ENCODE measurements at regions not wholly inside any gene's neighbourhood (a gene's known extent, or its start where the extent isn't known, plus 50 kb on each side); places are given as distances from the start of the nearest gene placed in this dataset.

GRCh38 chr4:132334081-132334480, 815.0 kb upstream of the PCDH10 start:
- Histone ChIP-seq H3K27me3 (ENCODE audit: insufficient read depth, low read length) (no peaks in the 10 kb centered on the region), H3K9me3 (ENCODE audit: control insufficient read depth, low read depth, low read length) (no peaks in the 10 kb centered on the region), H4K5ac (ENCODE audit: insufficient read length, low read depth, low read length) (no peak overlapping the region), H3K23ac (ENCODE audit: insufficient read length, low read depth, low read length) (no peak overlapping the region), H2AK5ac (ENCODE audit: insufficient read length, low read length) (no peak overlapping the region), H2AFZ (ENCODE audit: low read length) (no peak overlapping the region), H2BK20ac (ENCODE audit: low read depth, low read length, poor library complexity, severe bottlenecking) (no peak overlapping the region), H3K4ac (ENCODE audit: low read depth, low read length) (no peak overlapping the region), H3K14ac (ENCODE audit: insufficient read depth, low read length) (no peak overlapping the region), H3K79me2 (ENCODE audit: insufficient read depth, low read length) (no peaks in the 10 kb centered on the region), H2BK12ac (ENCODE audit: insufficient read length, low read depth, low read length) (no peak overlapping the region), H4K91ac (ENCODE audit: insufficient read length, low read depth, low read length) (no peak overlapping the region), H3T11ph (ENCODE audit: low read length) (no peak overlapping the region), H3K79me1 (ENCODE audit: insufficient read depth, low read depth, low read length, poor library complexity, severe bottlenecking) (no peaks in the 10 kb centered on the region), H3K18ac (ENCODE audit: insufficient read length, low read depth, low read length) (no peak overlapping the region), H2BK15ac (ENCODE audit: low read depth, low read length) (no peak overlapping the region), H2BK5ac (ENCODE audit: insufficient read length, low read length) (no peak overlapping the region), H3K4me2 (ENCODE audit: insufficient read depth, insufficient read length, low read length) (no peak overlapping the region), H3K9ac (ENCODE audit: extremely low read depth, insufficient read length, low read length) (no peak overlapping the region), H3K4me1 (ENCODE audit: insufficient read depth, low read length) (no peaks in the 10 kb centered on the region), H4K20me1 (ENCODE audit: control insufficient read depth, insufficient read depth, insufficient read length) (no peaks in the 10 kb centered on the region), H3K27ac (ENCODE audit: insufficient read length, low read depth, low read length) (no peak overlapping the region), H4K8ac (replicated peaks; ENCODE audit: insufficient read length, low read depth, low read length) (no peak overlapping the region), H3K23me2 (ENCODE audit: insufficient read length, low read depth, low read length, poor library complexity, severe bottlenecking) (no peaks in the 10 kb centered on the region), H3K56ac (ENCODE audit: insufficient read length, low read depth, low read length) (no peak overlapping the region), H2BK120ac (ENCODE audit: low read depth, low read length, poor library complexity, severe bottlenecking) (no peak overlapping the region)
- TF ChIP-seq CTCF (conservative IDR thresholded peaks at IDR 0.05) = no peak
- no peak for DNase-seq
- Mint-ChIP-seq H3K4me1 (peaks cover 2% of the 10 kb centered on the region in 2 experiments; a peak in 3 of 4 replicates), H3K36me3 (ENCODE audit: insufficient read depth in 1 of 3, low read depth in 3 of 3) (peaks cover 0 to 11% (median 5%) of the 10 kb centered on the region in 3 experiments; a peak in 5 of 7 replicates), H3K9me3 (peaks cover 0 to 5% of the 10 kb centered on the region in 2 experiments; a peak in 4 of 5 replicates), H3K27ac (no peak overlapping the region), H3K27me3 (ENCODE audit: low read depth) (no peaks in the 10 kb centered on the region), H3K4me3 (no peak overlapping the region)
- no CpG with 5 or more reads among the region's 3 CpGs for WGBS (ENCODE audit: extremely low coverage, insufficient read length, low lambda C conversion rate)
